Liver (tissue), 3 donors: ENCODE measurements at regions not wholly inside any gene's neighbourhood (a gene's known extent, or its start where the extent isn't known, plus 50 kb on each side); places are given as distances from the start of the nearest gene placed in this dataset.

Source experiments
- SP1 ChIP-seq: IDR thresholded peaks from 2 replicates; pipeline ENCODE4 v1.6.1; 2018; ENCODE audit warnings: antibody characterized with exemption, mild to moderate bottlenecking
- TF ChIP-seq, protein P1 (sequence below): fragments of 150-350 bp; IDR thresholded peaks from 2 replicates; pipeline ENCODE4 v1.5.1; 2017; ENCODE audit warnings: improper control_type of control experiment, low read depth, low read length; ENCODE audit not compliant: missing input control
- donor health status: healthy.
- donor health status: healthy.

DNA sequence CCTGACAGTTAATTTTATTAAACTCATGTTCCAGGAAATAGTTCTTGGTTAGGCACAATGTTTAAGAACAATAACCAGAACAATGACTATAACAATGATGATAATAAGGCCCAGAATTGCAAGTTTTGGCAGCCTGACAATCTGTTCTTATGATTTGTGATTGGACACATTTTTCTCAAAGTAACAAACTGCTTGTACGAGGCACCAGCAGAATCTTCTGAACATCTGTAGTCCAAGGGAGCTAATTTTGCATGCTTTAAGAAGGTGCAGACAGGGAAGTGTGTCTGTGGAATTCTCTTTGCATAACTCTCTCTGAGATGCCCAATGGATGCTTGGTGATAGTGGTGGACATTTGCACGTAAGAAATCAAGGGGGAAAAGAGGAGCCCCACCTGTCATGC is 709.3 kb downstream of the SLC4A3 start:
- no peak for TF ChIP-seq SP1
- TF ChIP-seq, protein P1, sequence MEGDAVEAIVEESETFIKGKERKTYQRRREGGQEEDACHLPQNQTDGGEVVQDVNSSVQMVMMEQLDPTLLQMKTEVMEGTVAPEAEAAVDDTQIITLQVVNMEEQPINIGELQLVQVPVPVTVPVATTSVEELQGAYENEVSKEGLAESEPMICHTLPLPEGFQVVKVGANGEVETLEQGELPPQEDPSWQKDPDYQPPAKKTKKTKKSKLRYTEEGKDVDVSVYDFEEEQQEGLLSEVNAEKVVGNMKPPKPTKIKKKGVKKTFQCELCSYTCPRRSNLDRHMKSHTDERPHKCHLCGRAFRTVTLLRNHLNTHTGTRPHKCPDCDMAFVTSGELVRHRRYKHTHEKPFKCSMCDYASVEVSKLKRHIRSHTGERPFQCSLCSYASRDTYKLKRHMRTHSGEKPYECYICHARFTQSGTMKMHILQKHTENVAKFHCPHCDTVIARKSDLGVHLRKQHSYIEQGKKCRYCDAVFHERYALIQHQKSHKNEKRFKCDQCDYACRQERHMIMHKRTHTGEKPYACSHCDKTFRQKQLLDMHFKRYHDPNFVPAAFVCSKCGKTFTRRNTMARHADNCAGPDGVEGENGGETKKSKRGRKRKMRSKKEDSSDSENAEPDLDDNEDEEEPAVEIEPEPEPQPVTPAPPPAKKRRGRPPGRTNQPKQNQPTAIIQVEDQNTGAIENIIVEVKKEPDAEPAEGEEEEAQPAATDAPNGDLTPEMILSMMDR, result no peak
